ENCODE measurements at regions not wholly inside any gene's neighbourhood (a gene's known extent, or its start where the extent isn't known, plus 50 kb on each side); places are given as distances from the start of the nearest gene placed in this dataset.

GRCh38 chr6:165899611-165900010 is 236.6 kb upstream of the PDE10A start:
- POLR2A ChIA-PET: no interaction called here
- no TSS peak for BruUV-seq (replicated peaks)
- Histone ChIP-seq H3K79me2 (ENCODE audit: control insufficient read depth, insufficient read depth, low read length) (no peaks in the 10 kb centered on the region), H3K4me1 (ENCODE audit: control insufficient read depth, extremely low read depth, insufficient read depth, low read length) (no peaks in the 10 kb centered on the region), H3K27ac (ENCODE audit: insufficient read depth, low read depth, low read length) (no peak overlapping the region), H3K4me3 (replicated peaks in 1 of 3; ENCODE audit: insufficient read depth in 1 of 3, low read depth in 1 of 3, low read length in 3 of 3) (no peak overlapping the region), H3K9me3 (replicated peaks; ENCODE audit: control insufficient read depth, insufficient read depth, low read length) (no peaks in the 10 kb centered on the region), H3K9me1 (replicated peaks; ENCODE audit: control insufficient read depth, extremely low read depth, insufficient read depth, low read length) (no peaks in the 10 kb centered on the region), H3K4me2 (ENCODE audit: insufficient read depth, low read length) (no peak overlapping the region), H3K27me3 (ENCODE audit: control insufficient read depth in 2 of 2, insufficient read depth in 2 of 2, low read length in 2 of 2) (no peaks in the 10 kb centered on the region), H3K36me3 (ENCODE audit: control insufficient read depth in 2 of 2, extremely low read depth in 1 of 2, insufficient read depth in 2 of 2, low read length in 2 of 2) (no peaks in the 10 kb centered on the region), H2AFZ (ENCODE audit: low read depth, low read length) (no peak overlapping the region), H4K20me1 (replicated peaks; ENCODE audit: control insufficient read depth, extremely low read depth, insufficient read depth, low read length) (no peaks in the 10 kb centered on the region), H3K9ac (replicated peaks; ENCODE audit: extremely low read depth, insufficient read depth, low read length) (no peak overlapping the region)
- CTCF ChIA-PET: no interaction called here
- FAIRE-seq (no peak), DNase-seq (ENCODE audit: low read depth, low spot score) (no peak)
- intact Hi-C loops (cut with micrococcal nuclease): no loop called here
- TF ChIP-seq EZH2 (IDR thresholded peaks at IDR 0.05; ENCODE audit: borderline replicate concordance, low read depth, low read length, severe bottlenecking) (no peak), POLR2AphosphoS5 (IDR thresholded peaks at IDR 0.05; ENCODE audit: insufficient read depth, low read depth, low read length) (no peak), JUN (IDR thresholded peaks at IDR 0.05; ENCODE audit: borderline replicate concordance, insufficient read depth, insufficient read length, low read depth) (no peak), CTCF (IDR thresholded peaks at IDR 0.05; ENCODE audit: extremely low read depth in 1 of 2, insufficient read depth in 1 of 2, low read depth in 1 of 2, low read length in 2 of 2) (no peak), MYC (IDR thresholded peaks at IDR 0.05; ENCODE audit: low read depth, low read length) (no peak), GATA2 (IDR thresholded peaks at IDR 0.05; ENCODE audit: insufficient read depth, insufficient read length, low read depth, low read length) (no peak), FOS (IDR thresholded peaks at IDR 0.05; ENCODE audit: borderline replicate concordance, insufficient read depth, low read length) (no peak), POLR2A (IDR thresholded peaks at IDR 0.05; ENCODE audit: low read depth, low read length) (no peak)
- TF ChIP-seq, protein P1, sequence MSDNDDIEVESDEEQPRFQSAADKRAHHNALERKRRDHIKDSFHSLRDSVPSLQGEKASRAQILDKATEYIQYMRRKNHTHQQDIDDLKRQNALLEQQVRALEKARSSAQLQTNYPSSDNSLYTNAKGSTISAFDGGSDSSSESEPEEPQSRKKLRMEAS (IDR thresholded peaks at IDR 0.05; ENCODE audit: insufficient read depth, insufficient read length): no peak
- dilution Hi-C loops (cut with MboI; ENCODE audit: extremely low pct_ligation_motif_present, low sequenced_read_pairs): no loop called here

Data from endothelial cell of umbilical vein (primary cell).